Dermis microvascular lymphatic vessel endothelial cell (primary cell): ENCODE measurements at regions not wholly inside any gene's neighbourhood (a gene's known extent, or its start where the extent isn't known, plus 50 kb on each side); places are given as distances from the start of the nearest gene placed in this dataset.
"Not testable (repeated sequence)": the region's sequence is repeated elsewhere in the genome, so short reads cannot be mapped to it uniquely, and the experiment has no call there.

Experiments used
- DNase-seq, 2 donors: peaks; one replicate each; pipeline versions ENCODE4 v3.0.0 to v3.0.0-alpha.2; 2010; ENCODE audit warnings: low read depth in 2 of 2

GRCh38 chr4:154907345-154908045 lies 126.4 kb downstream of the RBM46 start:
- not testable (repeated sequence) for DNase-seq

- no peak for DNase-seq
Measured at GRCh38 chr4:154908168-154908567, 127.1 kb downstream of the RBM46 start.

GRCh38 chr4:154911097-154911496 lies 130.0 kb downstream of the RBM46 start:
- DNase-seq = no peak

- no peak for DNase-seq
Measured at GRCh38 chr4:154911608-154912098, 130.6 kb downstream of the RBM46 start.

DNA sequence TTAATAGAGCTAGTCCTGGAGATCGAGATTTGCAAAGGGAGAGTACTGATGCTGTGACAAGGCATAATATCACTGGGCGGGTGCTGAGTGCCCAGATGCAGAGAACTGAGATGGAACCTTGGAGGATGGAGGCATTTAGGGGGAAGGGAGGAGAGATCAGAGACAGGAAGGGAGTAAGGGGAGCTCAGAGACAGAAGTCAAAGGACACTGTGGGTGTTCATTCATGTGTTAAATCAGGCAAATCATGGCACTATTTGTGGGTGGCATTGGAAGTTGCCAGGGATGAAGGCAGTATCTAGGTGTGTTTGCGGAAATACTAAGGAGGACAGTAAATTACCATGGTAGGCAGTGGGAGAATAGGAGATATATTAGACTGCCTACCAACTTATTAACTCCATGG lies 135.0 kb downstream of the RBM46 start:
- DNase-seq = no peak

DNA sequence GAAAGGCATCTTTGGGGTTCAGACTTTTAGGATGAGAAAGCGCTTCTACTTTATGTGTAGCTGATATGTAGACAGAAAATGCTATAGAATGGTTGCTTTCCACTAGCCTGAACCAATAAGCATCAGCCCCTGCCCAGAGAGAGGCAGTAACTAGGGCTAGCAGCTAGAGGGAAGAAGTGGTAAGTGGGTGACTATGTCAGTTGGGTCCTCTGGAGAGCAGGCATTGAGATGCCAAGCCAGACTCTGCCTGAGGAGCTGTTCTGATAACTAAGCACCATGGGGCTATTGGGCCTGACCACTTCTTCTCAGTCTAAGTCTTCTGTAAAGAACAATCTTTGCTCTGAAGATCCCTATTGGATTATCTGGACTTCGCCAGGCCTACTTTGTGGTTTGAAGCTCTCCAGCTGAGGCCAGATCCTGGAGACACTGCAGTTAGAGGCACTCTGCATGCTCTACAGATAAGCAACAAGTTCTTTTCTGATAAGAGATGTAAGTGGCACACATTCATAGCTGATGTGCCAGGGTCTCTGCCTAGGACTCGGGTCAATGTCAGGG lies 146.1 kb downstream of the RBM46 start:
- no peak for DNase-seq

DNA sequence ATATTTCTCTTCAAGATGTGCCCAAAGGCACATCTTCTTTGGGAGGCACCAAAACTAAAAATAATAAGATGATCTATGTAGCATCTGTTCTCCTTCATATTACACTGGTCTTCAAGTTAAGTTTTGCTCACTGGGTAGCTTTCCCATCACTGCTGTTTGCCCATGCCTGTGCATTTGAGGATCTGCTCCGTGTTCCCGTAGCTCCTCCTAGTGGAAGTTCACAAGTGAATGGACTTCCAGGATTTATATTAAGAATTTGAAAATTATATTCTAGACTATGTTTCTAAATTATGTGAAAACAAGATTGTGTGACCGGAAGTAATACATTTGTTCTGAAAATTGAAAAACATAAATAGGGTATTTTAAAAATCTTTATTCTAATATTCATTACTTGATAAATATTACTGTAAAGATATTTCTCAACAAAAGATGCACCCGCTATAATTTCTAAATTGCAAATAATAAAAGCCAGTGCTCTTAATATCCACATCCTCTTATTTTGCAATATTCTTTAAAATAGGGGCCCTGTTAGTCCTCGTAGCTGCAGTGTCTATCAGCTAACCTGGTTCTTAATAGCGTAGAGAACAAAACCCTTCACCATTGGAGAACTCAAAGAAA lies 147.7 kb downstream of the RBM46 start:
- DNase-seq = peak; percentile 11 to 23

DNA sequence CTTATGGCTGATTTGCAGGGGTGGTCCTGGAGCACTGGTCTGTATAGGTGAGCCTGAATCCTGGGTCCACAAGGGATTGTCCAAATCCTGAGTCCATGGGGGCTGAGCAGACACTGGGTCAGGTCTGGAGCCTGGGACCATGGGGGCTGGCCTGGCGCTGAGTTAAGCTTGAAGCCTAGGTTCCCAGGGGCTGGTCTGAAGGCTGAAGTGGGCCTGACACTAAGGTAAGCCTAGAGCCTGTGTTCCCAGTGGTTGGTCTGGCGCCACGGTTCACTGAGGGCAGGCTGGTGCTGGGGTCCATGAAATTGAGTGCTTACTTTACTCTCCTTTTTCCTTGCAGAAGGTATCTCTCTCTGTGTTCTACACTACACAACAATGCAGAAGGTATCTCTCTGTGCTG lies 155.8 kb downstream of the RBM46 start:
- DNase-seq = no peak

GRCh38 chr4:154939851-154940250 lies 158.8 kb downstream of the RBM46 start:
- DNase-seq = no peak

- DNase-seq = no peak
Measured at GRCh38 chr4:154942176-154942575, 161.1 kb downstream of the RBM46 start.

GRCh38 chr4:154944996-154945395 lies 163.9 kb downstream of the RBM46 start:
- DNase-seq = no peak

- no peak for DNase-seq
Measured at GRCh38 chr4:154946113-154946512, 165.0 kb downstream of the RBM46 start.

GRCh38 chr4:154953691-154954090 lies 172.6 kb downstream of the RBM46 start:
- no peak for DNase-seq

DNA sequence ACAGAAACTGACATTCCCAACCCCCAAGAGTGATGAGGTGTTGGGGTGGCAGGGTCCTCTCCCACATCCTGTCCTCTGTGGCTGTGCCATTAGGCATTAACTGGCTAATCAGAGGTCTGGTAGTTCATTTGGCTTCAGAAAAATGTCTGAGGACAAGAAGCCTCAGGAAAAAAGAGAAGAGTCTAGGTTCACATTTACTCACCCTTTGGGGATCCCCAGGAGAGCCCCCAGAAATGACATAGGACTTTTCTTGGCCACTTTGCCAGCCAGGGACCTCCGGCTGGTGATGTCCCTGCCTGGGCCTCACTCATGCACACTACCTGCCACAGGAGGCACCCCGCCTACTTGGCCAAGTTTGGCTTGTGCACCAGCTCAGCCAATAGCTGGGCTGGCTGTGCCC lies 173.0 kb downstream of the RBM46 start:
- no peak for DNase-seq

DNA sequence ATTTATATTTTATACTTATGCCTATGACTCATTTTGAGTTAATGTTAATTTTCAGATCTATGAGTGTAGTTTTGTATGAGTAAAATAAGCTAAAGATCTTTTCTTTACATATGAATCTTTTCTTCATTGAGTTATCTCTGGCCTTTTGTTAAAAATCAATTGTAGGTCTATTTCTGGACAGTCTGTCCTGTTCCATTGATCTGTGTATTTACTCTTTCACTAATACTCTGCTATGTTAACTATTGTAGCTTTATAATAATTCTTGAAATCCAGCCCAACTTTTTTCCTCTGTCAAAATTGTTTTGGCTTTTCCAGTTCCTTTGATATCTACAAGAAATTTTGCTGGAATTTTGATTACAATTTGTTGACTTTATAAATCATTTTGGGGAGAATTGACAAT lies 177.0 kb downstream of the RBM46 start:
- DNase-seq = no peak

DNA sequence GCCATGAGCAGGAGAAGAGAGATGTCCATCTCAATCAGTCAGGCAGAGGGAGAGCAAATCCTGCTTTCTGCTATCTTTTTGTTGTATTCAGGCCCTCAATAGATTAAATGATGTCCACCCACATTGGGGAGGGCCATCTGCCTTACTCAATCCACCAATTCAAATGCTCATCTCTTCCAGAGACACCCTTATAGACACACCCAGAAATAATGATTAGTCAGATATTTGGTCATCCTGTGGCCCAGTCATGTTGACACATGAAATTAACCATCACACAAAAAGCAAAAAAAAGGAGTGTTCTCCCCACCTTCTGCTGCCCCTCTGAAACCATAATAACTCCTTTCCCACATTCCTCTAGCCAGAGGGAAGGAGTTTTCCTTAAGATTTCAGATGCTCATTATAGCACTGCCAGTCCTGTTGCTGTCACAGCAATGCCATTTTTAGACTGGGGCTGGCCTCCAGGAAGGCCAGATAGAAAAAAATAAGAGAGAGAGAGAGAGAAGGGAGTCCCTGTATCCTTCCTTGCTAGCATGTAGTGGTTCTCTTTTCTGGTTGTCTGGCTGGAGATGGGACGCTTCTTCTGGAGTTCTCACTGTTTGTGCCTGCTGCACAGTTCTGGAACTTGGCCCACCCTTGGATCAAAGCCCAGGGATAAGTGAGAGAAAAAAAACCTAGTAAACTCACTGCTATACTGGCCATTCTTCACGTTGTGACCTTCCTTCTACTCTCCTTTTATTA lies 177.7 kb downstream of the RBM46 start:
- DNase-seq = no peak

DNA sequence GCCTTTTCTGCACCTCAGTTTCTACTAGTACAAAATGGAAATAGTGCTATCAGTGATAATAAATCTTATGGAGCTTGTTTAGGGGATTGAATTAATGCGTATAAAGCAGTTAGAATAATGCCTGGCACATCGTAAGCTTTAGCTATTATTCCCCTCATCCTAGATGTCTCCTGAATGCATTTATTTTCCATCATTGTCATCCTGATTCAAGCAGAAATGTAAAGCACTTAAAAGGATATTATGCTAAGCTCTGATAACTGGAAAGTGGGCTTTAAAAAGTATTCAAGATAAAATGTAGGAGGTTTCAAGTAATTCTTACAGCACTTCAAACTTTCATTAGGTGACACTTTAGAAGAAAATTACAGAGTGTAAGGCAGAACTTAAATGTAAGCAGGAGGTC lies 178.7 kb downstream of the RBM46 start:
- no peak for DNase-seq

DNA sequence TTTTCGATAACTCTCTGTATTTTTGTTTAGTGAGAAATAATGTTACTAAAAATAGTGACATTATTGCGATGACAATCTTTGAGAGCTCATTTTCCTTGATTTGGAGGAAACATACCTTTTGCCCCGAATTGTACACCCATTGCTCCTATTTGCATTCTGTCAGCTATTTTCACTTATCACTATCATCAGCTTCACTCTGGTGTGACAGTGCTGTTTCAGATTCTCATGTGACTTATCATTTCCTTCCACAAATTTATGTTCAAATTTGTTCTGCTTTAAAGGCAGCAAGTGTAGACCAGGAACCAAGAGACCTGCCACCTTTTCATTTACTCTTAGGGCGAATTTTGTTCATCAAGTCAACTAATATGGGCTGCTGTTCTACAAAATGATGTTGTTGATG lies 179.4 kb downstream of the RBM46 start:
- DNase-seq = no peak

DNA sequence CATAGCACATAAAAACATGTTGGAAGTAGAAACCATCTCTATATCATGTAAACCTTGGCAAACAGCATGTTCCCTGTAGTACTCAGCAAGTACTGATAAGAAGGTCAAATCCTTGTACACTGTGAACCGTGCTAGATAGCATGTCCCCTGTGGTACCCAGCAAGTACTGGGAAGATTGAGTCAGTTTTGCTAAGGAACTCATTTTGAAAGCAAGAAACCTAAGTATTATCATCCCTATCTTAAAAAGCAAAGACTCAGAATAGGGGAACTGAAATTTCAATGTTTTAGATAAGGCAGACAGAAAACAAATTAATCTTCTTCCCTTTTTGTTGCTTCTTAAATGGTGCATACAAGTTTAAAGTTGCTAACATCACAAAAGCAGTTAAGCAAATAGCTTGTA lies 180.2 kb downstream of the RBM46 start:
- DNase-seq = no peak

DNA sequence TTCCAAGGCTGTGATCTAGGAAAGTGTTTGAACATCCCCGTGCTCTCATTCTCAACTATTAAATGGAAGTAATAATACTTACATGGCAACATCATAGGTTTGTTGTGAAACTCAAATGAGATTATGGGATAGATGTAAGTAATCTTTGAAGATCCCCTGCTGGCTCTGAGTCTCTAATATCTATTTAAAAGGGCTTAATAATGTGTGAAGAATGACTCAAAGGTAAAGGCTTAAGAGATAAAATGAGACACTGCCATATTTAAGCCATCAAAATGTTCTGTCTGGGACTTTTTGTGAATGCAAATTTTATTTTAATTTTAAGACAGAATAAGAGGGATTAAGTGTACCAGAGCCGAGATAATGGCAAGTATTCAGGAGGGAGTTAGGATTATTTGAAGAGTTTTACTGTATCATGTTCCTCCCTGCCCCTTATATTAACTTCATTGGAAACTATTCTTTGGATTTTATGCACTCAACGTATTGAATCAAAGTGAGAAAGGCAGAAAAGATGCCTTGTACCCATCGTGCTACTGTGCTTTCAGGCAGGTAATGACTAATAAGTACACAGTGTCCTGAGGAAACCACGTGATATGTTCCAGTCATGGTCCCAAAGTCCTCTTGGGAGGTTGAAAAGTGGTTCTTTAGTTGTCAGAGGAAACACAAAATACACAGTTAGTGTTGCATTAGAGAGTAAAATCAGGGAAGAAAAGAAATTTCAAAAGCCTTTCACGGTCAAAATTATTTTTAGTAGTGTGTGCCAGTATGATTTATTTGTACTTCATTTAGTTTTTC lies 192.4 kb downstream of the RBM46 start:
- DNase-seq = no peak

DNA sequence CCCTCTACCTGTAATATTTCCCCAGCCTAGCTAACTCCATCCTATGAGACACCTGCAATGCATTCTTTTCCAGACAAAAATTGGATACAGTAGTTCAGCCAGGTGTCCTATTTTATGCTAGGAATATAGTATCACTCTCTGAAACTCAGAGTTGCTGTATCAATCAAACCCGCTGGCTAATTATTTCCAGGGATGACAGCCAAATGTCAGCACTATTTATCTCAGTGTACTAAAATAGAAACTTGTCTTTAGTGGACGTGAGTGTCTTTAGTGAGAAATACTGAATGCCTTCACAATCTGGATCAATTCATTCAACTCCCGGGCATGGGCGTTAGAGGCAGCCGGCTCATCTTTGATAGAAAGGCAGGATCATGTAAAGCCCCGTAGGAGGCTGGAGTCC lies 196.2 kb downstream of the RBM46 start:
- no peak for DNase-seq
